ENCODE measurements at regions not wholly inside any gene's neighbourhood (a gene's known extent, or its start where the extent isn't known, plus 50 kb on each side); places are given as distances from the start of the nearest gene placed in this dataset.

- Mint-ChIP-seq H3K4me1 (peaks cover 0 to 21% (median 12%) of the 10 kb centered on the region in 3 donors), H3K36me3 (peaks cover 16 to 34% (median 20%) of the 10 kb centered on the region in 3 donors), H3K27me3 (no peaks in the 10 kb centered on the region), H3K27ac (peak overlapping the region in 2 of 8 donors; percentile 27 to 66), H3K9me3 (no peaks in the 10 kb centered on the region), H3K4me3 (peak overlapping the region in 1 of 7 donors; percentile 49)
- no peak for DNase-seq
- ChIA-PET CTCF (no interaction called here), POLR2A (no interaction called here)
- Histone ChIP-seq H3K36me3 (ENCODE audit: insufficient read depth, low read length) (no peaks in the 10 kb centered on the region), H3K9me3 (ENCODE audit: low read length) (no peaks in the 10 kb centered on the region), H3K4me3 (ENCODE audit: low read length) (no peak overlapping the region), H3K4me1 (ENCODE audit: insufficient read depth, low read length) (no peaks in the 10 kb centered on the region), H3K27ac (ENCODE audit: low read depth, low read length) (no peak overlapping the region), H3K27me3 (ENCODE audit: insufficient read depth, low read length, poor library complexity, severe bottlenecking) (no peaks in the 10 kb centered on the region)
Measured at GRCh38 chr16:27718201-27719105, 168.5 kb downstream of the KATNIP start.

DNA sequence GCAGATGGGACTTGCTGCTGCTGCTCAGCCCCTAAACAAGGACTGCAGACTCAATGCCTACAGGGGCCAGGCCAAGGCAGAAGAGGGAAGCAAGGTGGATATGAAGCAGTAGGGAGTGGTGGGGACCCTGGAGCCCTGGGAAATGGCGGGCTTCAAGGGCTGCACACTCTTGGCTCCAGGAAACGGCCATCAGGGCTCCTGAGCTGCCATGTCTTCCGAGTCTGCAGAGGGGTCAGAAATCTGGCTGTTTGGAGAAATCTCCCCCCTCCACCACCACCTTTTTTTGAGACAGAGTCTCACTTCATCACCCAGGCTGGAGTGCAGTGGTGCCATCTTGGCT, 169.1 kb downstream of the KATNIP start:
- H3K9me3 Mint-ChIP-seq: no peaks in the 10 kb centered on the region
- H3K27me3 Mint-ChIP-seq: no peaks in the 10 kb centered on the region
- peak overlapping the region in 1 of 8 donors; percentile 43 for H3K27ac Mint-ChIP-seq
- DNase-seq: no peak
- CTCF ChIA-PET: no interaction called here
- H3K4me3 ChIP-seq (ENCODE audit: low read length): no peak overlapping the region
- POLR2A ChIA-PET: no interaction called here
- H3K4me3 Mint-ChIP-seq: peak overlapping the region in 1 of 7 donors; percentile 49
- no peak overlapping the region for H3K27ac ChIP-seq (ENCODE audit: low read depth, low read length)
- no peaks in the 10 kb centered on the region for H3K9me3 ChIP-seq (ENCODE audit: low read length)
- H3K36me3 Mint-ChIP-seq: peaks cover 12 to 38% (median 16%) of the 10 kb centered on the region in 3 donors
- H3K36me3 ChIP-seq (ENCODE audit: insufficient read depth, low read length): no peaks in the 10 kb centered on the region
- H3K4me1 Mint-ChIP-seq: peaks cover 0 to 22% (median 12%) of the 10 kb centered on the region in 3 donors
- H3K4me1 ChIP-seq (ENCODE audit: insufficient read depth, low read length): no peaks in the 10 kb centered on the region
- no peaks in the 10 kb centered on the region for H3K27me3 ChIP-seq (ENCODE audit: insufficient read depth, low read length, poor library complexity, severe bottlenecking)

- H3K4me3 Mint-ChIP-seq: no peak overlapping the region
- no peak overlapping the region for H3K27ac ChIP-seq (ENCODE audit: low read depth, low read length)
- no peaks in the 10 kb centered on the region for H3K27me3 ChIP-seq (ENCODE audit: insufficient read depth, low read length, poor library complexity, severe bottlenecking)
- peak overlapping the region in 6 of 8 donors; percentile 6 to 81 (median 36) for H3K27ac Mint-ChIP-seq
- H3K27me3 Mint-ChIP-seq: no peaks in the 10 kb centered on the region
- DNase-seq: no peak
- no peaks in the 10 kb centered on the region for H3K9me3 Mint-ChIP-seq
- ChIA-PET POLR2A (no interaction called here), CTCF (interaction anchor here (0.7 kb wide), 1 partner anchor 206 kb away, joined by 3 read pairs; no protein-coding TSS in a partner anchor)
- no peaks in the 10 kb centered on the region for H3K36me3 ChIP-seq (ENCODE audit: insufficient read depth, low read length)
- H3K4me1 ChIP-seq (ENCODE audit: insufficient read depth, low read length): no peaks in the 10 kb centered on the region
- H3K4me1 Mint-ChIP-seq: peaks cover 0 to 22% (median 12%) of the 10 kb centered on the region in 3 donors
- no peaks in the 10 kb centered on the region for H3K9me3 ChIP-seq (ENCODE audit: low read length)
- H3K4me3 ChIP-seq (ENCODE audit: low read length): no peak overlapping the region
- peaks cover 19 to 51% (median 22%) of the 10 kb centered on the region in 3 donors for H3K36me3 Mint-ChIP-seq
Measured at GRCh38 chr16:27720731-27721530, 171.0 kb downstream of the KATNIP start.

DNA sequence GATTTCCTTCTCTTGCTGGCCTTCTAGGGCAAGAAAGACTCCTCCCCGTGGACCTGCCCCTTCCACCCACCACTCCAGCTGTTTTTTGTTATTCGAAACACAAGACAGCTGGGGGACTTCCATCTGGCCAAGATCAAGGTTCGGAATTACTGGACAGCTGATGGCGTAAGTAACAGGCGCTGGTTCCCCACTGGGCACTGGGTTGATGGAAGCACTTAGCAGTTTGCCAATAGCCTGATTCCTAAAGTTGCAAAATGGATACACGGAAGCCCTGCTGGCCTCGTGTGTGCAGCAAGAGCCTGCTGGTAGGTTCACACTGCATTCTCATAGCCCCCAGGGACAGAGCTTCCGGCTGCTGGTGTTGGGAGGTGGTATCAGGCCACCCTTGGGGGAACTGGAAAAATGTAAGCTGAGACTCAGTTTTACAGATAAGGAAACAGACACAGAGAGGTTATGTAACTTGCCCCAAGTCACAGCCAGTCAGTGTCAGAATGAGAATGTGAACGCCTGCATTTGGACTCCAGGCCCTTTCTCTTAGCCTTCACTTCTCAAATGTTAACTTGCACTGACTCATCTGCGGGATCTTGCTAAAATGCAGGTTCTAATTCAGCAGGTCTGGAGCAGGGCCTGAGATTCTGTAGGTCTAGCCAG, 171.7 kb downstream of the KATNIP start:
- ChIA-PET POLR2A (no interaction called here), CTCF (no interaction called here)
- Histone ChIP-seq H3K27me3 (ENCODE audit: insufficient read depth, low read length, poor library complexity, severe bottlenecking) (no peaks in the 10 kb centered on the region), H3K9me3 (ENCODE audit: low read length) (no peaks in the 10 kb centered on the region), H3K27ac (ENCODE audit: low read depth, low read length) (no peak overlapping the region), H3K4me1 (ENCODE audit: insufficient read depth, low read length) (no peaks in the 10 kb centered on the region), H3K36me3 (ENCODE audit: insufficient read depth, low read length) (no peaks in the 10 kb centered on the region), H3K4me3 (ENCODE audit: low read length) (no peak overlapping the region)
- DNase-seq: no peak
- no peaks in the 10 kb centered on the region for H3K9me3 Mint-ChIP-seq
- H3K4me3 Mint-ChIP-seq: peak overlapping the region in 1 of 7 donors; percentile 17
- no peaks in the 10 kb centered on the region for H3K27me3 Mint-ChIP-seq
- H3K36me3 Mint-ChIP-seq: peaks cover 17 to 58% (median 19%) of the 10 kb centered on the region in 3 donors
- peak overlapping the region in 6 of 8 donors; percentile 32 to 83 (median 78) for H3K27ac Mint-ChIP-seq
- peaks cover 0 to 22% (median 12%) of the 10 kb centered on the region in 3 donors for H3K4me1 Mint-ChIP-seq

DNA sequence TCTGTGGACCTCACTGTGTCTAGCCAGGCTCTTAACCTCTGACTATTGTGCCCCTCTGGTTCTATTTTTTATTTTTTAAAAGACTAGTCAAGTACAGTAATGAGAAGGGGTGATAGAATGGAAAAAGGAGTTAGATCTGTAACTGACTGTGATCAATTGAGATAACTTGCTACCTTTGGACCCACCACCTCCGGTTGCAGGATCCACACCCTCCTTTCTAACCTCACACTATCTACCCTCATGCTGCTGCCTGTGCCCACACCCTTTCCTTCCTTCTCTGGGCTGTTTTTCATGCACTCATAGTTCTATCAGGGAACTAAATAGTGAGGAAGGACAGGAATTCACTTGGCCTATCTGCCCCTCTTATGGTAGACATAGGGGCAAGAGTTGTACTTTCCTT, 172.3 kb downstream of the KATNIP start:
- Histone ChIP-seq H3K27ac (ENCODE audit: low read depth, low read length) (no peak overlapping the region), H3K36me3 (ENCODE audit: insufficient read depth, low read length) (no peaks in the 10 kb centered on the region), H3K4me3 (ENCODE audit: low read length) (no peak overlapping the region), H3K27me3 (ENCODE audit: insufficient read depth, low read length, poor library complexity, severe bottlenecking) (no peaks in the 10 kb centered on the region), H3K9me3 (ENCODE audit: low read length) (no peaks in the 10 kb centered on the region), H3K4me1 (ENCODE audit: insufficient read depth, low read length) (no peaks in the 10 kb centered on the region)
- no peaks in the 10 kb centered on the region for H3K27me3 Mint-ChIP-seq
- DNase-seq: no peak
- peak overlapping the region in 2 of 7 donors; percentile 17 to 26 for H3K4me3 Mint-ChIP-seq
- ChIA-PET POLR2A (no interaction called here), CTCF (no interaction called here)
- H3K27ac Mint-ChIP-seq: peak overlapping the region in 7 of 8 donors; percentile 32 to 83 (median 75)
- H3K9me3 Mint-ChIP-seq: no peaks in the 10 kb centered on the region
- H3K36me3 Mint-ChIP-seq: peaks cover 17 to 63% (median 19%) of the 10 kb centered on the region in 3 donors
- H3K4me1 Mint-ChIP-seq: peaks cover 0 to 22% (median 12%) of the 10 kb centered on the region in 3 donors

- no peaks in the 10 kb centered on the region for H3K27me3 ChIP-seq (ENCODE audit: insufficient read depth, low read length, poor library complexity, severe bottlenecking)
- H3K36me3 ChIP-seq (ENCODE audit: insufficient read depth, low read length): no peaks in the 10 kb centered on the region
- no peak overlapping the region for H3K27ac ChIP-seq (ENCODE audit: low read depth, low read length)
- peaks cover 0 to 22% (median 12%) of the 10 kb centered on the region in 3 donors for H3K4me1 Mint-ChIP-seq
- H3K4me1 ChIP-seq (ENCODE audit: insufficient read depth, low read length): no peaks in the 10 kb centered on the region
- peak in 1 of 5 donors; percentile 7 for DNase-seq
- H3K9me3 ChIP-seq (ENCODE audit: low read length): no peaks in the 10 kb centered on the region
- no peak overlapping the region for H3K4me3 ChIP-seq (ENCODE audit: low read length)
- H3K27ac Mint-ChIP-seq: peak overlapping the region in 7 of 8 donors; percentile 32 to 88 (median 54)
- H3K27me3 Mint-ChIP-seq: no peaks in the 10 kb centered on the region
- H3K9me3 Mint-ChIP-seq: no peaks in the 10 kb centered on the region
- H3K36me3 Mint-ChIP-seq: peaks cover 17 to 70% (median 23%) of the 10 kb centered on the region in 3 donors
- ChIA-PET POLR2A (no interaction called here), CTCF (no interaction called here)
- peak overlapping the region in 2 of 7 donors; percentile 37 to 55 for H3K4me3 Mint-ChIP-seq
Measured at GRCh38 chr16:27722892-27723450, 173.0 kb downstream of the KATNIP start.

DNA sequence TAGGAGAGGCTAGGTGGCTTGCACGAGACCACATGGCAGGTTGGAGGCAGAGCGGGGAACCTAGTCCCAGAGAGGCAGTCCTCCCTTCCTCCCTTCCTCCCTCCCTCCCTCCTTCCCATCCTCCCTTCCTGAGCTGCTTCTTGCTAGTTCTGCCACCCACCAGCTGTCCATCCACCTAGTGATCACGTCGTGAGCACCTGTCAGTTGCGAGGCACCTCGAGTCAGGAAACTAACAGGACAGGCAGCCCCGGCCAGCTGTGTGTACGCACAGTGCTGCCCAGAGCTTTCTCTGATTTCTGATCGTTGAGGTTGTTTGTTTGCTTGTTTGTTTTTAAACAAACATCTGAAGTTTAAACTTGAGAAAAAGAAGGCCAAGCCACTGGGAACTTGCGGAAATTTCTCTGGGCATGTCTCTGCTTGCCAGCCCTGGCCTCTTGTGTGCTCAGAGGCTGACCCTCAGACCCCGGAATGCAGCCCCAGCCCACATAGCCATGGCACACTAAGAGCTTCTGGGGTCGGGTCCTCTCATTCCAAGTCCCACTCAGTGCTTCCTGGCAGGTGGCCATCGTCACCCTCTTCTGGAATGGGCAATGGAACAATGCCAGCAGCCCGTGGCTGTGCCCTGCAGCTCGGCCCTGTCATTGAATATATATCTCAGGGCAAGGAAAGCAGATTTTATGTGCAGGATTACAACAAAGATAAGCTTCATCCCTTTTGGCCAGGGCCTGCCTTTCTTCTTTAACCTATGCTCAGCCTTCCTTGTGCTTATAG, 174.0 kb downstream of the KATNIP start:
- Mint-ChIP-seq H3K4me1 (peaks cover 0 to 22% (median 12%) of the 10 kb centered on the region in 3 donors), H3K27ac (peak overlapping the region in 4 of 8 donors; percentile 19 to 83 (median 67)), H3K27me3 (no peaks in the 10 kb centered on the region), H3K36me3 (peaks cover 17 to 72% (median 24%) of the 10 kb centered on the region in 3 donors), H3K4me3 (peak overlapping the region in 1 of 7 donors; percentile 55), H3K9me3 (no peaks in the 10 kb centered on the region)
- Histone ChIP-seq H3K27me3 (ENCODE audit: insufficient read depth, low read length, poor library complexity, severe bottlenecking) (no peaks in the 10 kb centered on the region), H3K9me3 (ENCODE audit: low read length) (no peaks in the 10 kb centered on the region), H3K36me3 (ENCODE audit: insufficient read depth, low read length) (no peaks in the 10 kb centered on the region), H3K27ac (ENCODE audit: low read depth, low read length) (no peak overlapping the region), H3K4me3 (ENCODE audit: low read length) (no peak overlapping the region), H3K4me1 (ENCODE audit: insufficient read depth, low read length) (no peaks in the 10 kb centered on the region)
- ChIA-PET POLR2A (no interaction called here), CTCF (no interaction called here)
- DNase-seq: no peak

All from CD8-positive, alpha-beta memory T cell (primary cell).